Lower leg skin (tissue), 4 donors: ENCODE measurements at regions not wholly inside any gene's neighbourhood (a gene's known extent, or its start where the extent isn't known, plus 50 kb on each side); places are given as distances from the start of the nearest gene placed in this dataset.

Experiments
- DNase-seq, 2 donors: peaks; one replicate each; pipeline ENCODE4 v3.0.0-alpha.2; 2019; ENCODE audit warnings: low spot score in 2 of 2
- H3K4me3 ChIP-seq: fragments of 200-600 bp; sonication (generic); 2 replicates; pipeline ENCODE4 v1.5.1; 2017; ENCODE audit warnings: mild to moderate bottlenecking, low read depth; ENCODE audit not compliant: poor library complexity, severe bottlenecking
- POLR2A ChIP-seq, 2 donors: fragments of 450-650 bp; IDR thresholded peaks; one replicate each; pipeline ENCODE4 v1.6.1; 2016 to 2017; ENCODE audit warnings: antibody characterized with exemption in 2 of 2, mild to moderate bottlenecking in 1 of 2, moderate library complexity in 1 of 2
- WGBS, 2 donors: methylation state at CpG; one replicate each; pipeline ENCODE4 v1.1.5; 2018; 5-methylcytosine and 5-hydroxymethylcytosine counted together
- intact Hi-C: fragments of 100-400 bp; cut with DNase I; formaldehyde crosslinking; loops from one replicate; pipeline ENCODE4 v1.15.0; 2023; ENCODE audit warnings: low total_unique reads
- TF ChIP-seq, protein P1 (sequence below), 3 donors: fragments of 450-650 bp; IDR thresholded peaks; one replicate each; pipeline ENCODE4 v1.5.1; 2016; ENCODE audit warnings: antibody characterized with exemption in 3 of 3, mild to moderate bottlenecking in 3 of 3, moderate library complexity in 2 of 3

DNA sequence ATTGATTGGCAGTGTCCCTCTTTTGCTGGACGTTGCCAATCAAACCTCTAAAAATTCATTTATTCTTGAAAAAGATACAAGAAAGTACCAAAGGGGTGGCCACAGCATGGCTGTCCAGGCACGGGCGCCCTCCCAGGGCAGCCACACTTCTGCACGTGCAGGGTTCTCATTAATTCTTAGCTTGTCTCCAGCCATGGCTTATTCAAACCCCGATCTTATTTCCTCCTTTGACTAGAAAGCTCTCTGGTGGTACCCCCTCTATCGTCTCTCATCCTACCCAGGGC is 123.9 kb downstream of the CTTN start:
- 85 to 87% methylated on average over 6 of the region's 6 CpGs for WGBS, 2 donors
- intact Hi-C loops = no loop called here
- H3K4me3 ChIP-seq = no peak overlapping the region
- TF ChIP-seq, protein P1, sequence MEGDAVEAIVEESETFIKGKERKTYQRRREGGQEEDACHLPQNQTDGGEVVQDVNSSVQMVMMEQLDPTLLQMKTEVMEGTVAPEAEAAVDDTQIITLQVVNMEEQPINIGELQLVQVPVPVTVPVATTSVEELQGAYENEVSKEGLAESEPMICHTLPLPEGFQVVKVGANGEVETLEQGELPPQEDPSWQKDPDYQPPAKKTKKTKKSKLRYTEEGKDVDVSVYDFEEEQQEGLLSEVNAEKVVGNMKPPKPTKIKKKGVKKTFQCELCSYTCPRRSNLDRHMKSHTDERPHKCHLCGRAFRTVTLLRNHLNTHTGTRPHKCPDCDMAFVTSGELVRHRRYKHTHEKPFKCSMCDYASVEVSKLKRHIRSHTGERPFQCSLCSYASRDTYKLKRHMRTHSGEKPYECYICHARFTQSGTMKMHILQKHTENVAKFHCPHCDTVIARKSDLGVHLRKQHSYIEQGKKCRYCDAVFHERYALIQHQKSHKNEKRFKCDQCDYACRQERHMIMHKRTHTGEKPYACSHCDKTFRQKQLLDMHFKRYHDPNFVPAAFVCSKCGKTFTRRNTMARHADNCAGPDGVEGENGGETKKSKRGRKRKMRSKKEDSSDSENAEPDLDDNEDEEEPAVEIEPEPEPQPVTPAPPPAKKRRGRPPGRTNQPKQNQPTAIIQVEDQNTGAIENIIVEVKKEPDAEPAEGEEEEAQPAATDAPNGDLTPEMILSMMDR (IDR thresholded peaks at IDR 0.05) = no peak
- no peak for TF ChIP-seq POLR2A (IDR thresholded peaks at IDR 0.05)
- DNase-seq = no peak

DNA sequence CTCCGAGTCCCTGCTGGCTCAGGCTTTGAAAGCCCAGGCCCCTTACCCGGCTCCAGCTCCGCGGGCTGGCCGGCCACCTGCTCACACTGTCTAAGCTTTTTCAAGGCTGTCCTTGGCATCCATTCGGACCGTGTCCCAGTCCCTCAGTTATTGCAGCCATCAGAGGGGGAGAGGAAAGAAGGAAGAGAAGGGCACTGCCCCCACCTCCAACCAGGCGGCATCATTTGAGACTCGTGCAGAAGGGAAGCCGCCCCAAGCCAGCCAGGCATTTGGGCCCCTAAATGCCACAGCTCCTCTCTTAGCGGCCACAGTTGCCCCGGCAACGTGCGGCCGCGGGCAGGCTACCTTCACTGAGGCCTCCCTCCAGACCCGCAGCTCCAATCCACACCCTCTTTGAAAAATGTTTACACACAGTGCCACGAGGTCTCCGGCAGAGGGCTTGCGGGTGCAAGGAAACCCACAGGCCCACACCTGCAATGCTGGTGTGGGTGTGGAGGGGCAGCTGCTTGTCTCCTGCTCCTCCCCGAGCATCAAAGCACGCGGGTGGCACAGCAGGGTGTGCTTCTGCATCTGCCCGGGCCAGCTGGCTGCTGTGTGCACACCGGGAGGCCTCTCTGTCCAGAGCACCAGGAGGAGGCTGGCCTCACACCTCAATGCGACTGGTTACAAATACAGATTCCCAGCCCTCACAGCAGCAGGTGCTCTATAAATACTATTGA is 124.4 kb downstream of the CTTN start:
- no peak overlapping the region for H3K4me3 ChIP-seq
- TF ChIP-seq, protein P1 (IDR thresholded peaks at IDR 0.05) = no peak
- TF ChIP-seq POLR2A (IDR thresholded peaks at IDR 0.05) = no peak
- 47 to 52% methylated on average over 20 to 25 of the region's 26 CpGs for WGBS, 2 donors
- intact Hi-C loops = no loop called here
- DNase-seq = no peak

DNA sequence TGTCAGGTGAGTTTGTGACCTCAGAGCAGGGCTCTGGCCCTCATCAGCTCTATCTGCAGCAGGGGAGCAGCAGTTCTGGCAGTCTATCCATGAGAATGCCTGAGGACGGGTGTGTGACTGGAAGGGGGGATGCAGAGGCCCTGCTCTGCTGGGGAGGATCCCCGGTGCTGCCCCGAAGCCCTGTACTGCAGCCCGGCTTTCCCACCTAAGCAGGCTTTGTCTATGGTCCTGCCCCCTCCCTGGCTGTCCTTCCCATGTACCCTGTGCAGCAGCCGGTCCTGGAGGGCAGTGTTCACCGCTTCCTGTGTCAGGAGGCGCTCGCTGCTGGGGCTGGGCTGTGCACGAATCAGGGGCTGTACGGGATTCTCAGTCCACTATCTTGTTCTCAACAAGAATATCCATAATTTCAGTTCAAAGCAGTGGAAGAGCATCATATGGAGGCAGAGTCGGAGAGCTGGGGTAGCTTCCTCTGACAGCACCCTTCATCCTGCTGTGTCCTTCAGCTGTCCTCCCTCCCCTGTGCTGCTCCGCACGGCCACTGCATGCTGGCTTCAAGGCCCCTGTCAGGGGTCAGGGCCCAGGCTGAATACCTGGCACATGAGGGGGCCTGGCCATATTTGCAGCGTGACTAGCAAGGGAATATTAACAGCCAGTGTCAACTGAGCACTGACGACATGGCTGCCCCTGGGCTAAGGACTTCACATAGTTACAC is 125.2 kb downstream of the CTTN start:
- WGBS, 2 donors = 79 to 83% methylated on average over 11 to 14 of the region's 15 CpGs
- H3K4me3 ChIP-seq = no peak overlapping the region
- TF ChIP-seq, protein P1 (IDR thresholded peaks at IDR 0.05) = no peak
- no peak for TF ChIP-seq POLR2A (IDR thresholded peaks at IDR 0.05)
- DNase-seq = no peak
- intact Hi-C loops = no loop called here

DNA sequence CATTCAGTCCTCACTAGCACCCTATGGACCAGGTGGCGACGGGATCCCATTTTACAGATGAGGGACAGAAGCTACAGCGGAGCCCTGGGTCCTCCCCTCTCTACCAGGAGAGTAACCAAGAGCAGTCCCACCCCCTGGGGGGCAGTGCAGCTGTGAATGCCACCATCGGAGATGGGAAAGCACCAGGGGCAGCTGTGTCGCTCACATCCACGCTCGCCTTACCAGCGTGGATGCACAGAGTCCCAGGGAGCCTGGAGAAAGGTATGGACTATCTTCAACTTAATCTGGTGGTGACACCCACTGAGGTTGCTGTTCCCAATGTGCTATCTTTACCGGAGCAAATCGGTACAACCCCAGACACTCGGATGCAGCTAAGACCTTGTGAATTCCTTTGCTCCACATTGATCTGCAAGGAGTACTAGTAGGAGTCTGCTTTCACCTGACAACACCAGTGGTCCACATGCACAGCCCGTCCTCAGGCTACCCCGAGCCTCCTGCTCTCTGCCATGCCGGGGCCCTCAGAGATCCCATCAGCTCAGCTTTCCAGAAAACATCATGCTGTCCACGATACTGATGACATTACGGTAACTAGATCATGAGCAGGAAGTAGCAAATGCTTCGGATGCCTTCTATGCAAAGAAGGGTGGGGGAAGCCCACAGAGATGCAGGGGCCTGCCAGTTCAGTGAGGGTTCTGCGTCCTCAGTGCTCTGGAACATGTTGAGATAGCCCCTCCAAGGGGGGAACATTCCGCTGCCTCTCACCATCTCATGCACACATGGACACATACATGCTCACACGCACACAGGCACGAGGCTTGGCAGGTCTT is 126.0 kb downstream of the CTTN start:
- TF ChIP-seq, protein P1 (IDR thresholded peaks at IDR 0.05) = no peak
- no peak for TF ChIP-seq POLR2A (IDR thresholded peaks at IDR 0.05)
- DNase-seq = no peak
- WGBS, 2 donors = 73% methylated on average over 18 to 21 of the region's 21 CpGs
- no peak overlapping the region for H3K4me3 ChIP-seq
- intact Hi-C loops = no loop called here

DNA sequence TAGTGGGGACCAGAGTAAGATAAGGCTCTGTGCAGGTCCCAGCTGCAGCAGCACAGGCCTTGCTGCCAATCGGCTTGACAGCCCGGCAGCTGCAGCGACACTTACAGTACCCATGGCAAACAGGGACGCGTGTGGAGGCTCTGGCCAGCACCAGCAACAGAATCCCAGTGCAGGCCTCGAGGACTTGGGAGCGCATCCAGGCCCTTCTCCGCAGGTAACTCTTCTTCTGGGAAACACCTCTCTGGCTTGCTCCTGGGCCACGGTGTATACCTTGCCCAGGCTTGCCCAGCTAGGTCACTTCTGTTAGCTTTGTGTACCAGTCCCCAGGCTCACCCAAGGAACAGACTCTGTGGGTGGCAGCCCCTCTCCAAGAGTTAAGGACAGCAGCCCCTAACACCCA is 126.7 kb downstream of the CTTN start:
- TF ChIP-seq, protein P1 (IDR thresholded peaks at IDR 0.05) = no peak
- TF ChIP-seq POLR2A (IDR thresholded peaks at IDR 0.05) = no peak
- DNase-seq = no peak
- intact Hi-C loops = no loop called here
- WGBS, 2 donors = 44 to 66% methylated on average over 9 of the region's 9 CpGs
- H3K4me3 ChIP-seq = no peak overlapping the region
